Endodermal cell (in vitro differentiated cells): ENCODE measurements at regions not wholly inside any gene's neighbourhood (a gene's known extent, or its start where the extent isn't known, plus 50 kb on each side); places are given as distances from the start of the nearest gene placed in this dataset.

Experiments used
- DNase-seq: peaks from one replicate; pipeline ENCODE4 v3.0.0-alpha.2; 2017
- H3K27ac ChIP-seq: 2 replicates; pipeline ENCODE4 v1.5.1; 2013; ENCODE audit warnings: mild to moderate bottlenecking, low read depth, low read length, moderate library complexity
- H3K27me3 ChIP-seq: 2 replicates; pipeline ENCODE4 v1.6.1; 2013; ENCODE audit warnings: mild to moderate bottlenecking, low read length, moderate library complexity; ENCODE audit not compliant: insufficient read depth, control insufficient read depth, poor library complexity, severe bottlenecking
- H3K36me3 ChIP-seq: 2 replicates; pipeline ENCODE4 v1.7.0; 2013; ENCODE audit warnings: mild to moderate bottlenecking, low read length, moderate library complexity; ENCODE audit not compliant: control insufficient read depth, insufficient read depth
- H3K4me1 ChIP-seq: one replicate; pipeline ENCODE4 v1.7.0; 2013; ENCODE audit warnings: low read length; ENCODE audit not compliant: control insufficient read depth, insufficient read depth
- H3K4me3 ChIP-seq: 2 replicates; pipeline ENCODE4 v1.5.1; 2013; ENCODE audit warnings: mild to moderate bottlenecking, low read length, moderate library complexity
- H3K9ac ChIP-seq: 2 replicates; pipeline ENCODE4 v1.6.1; 2013; ENCODE audit warnings: mild to moderate bottlenecking, low read length, moderate library complexity; ENCODE audit not compliant: poor library complexity, severe bottlenecking; ENCODE audit errors: extremely low read depth
- H3K9me3 ChIP-seq: 2 replicates; pipeline ENCODE4 v1.6.1; 2013; ENCODE audit warnings: mild to moderate bottlenecking, low read length, moderate library complexity; ENCODE audit not compliant: control insufficient read depth
- H3K27ac Mint-ChIP-seq: 2 replicates; pipeline ENCODE4 v1.8.0; 2020; ENCODE audit warnings: mixed read lengths
- H3K27me3 Mint-ChIP-seq: 2 replicates; pipeline ENCODE4 v1.8.0; 2021; ENCODE audit warnings: mild to moderate bottlenecking, mixed read lengths; ENCODE audit not compliant: insufficient read depth
- H3K36me3 Mint-ChIP-seq: 2 replicates; pipeline ENCODE4 v1.8.0; 2020; ENCODE audit warnings: low read depth, mixed read lengths
- H3K4me1 Mint-ChIP-seq: 2 replicates; pipeline ENCODE4 v1.8.0; 2020; ENCODE audit warnings: mixed read lengths
- H3K4me3 Mint-ChIP-seq: 2 replicates; pipeline ENCODE4 v1.8.0; 2020; ENCODE audit warnings: mild to moderate bottlenecking, moderate library complexity, mixed read lengths
- H3K9me3 Mint-ChIP-seq: 2 replicates; pipeline ENCODE4 v1.8.0; 2020; ENCODE audit warnings: mild to moderate bottlenecking, mixed read lengths
- WGBS, 2 experiments: methylation state at CpG; one replicate each; pipeline versions ENCODE4 v1.1.5 to v1.1.7; 2013; ENCODE audit warnings: missing lambda C conversion rate in 2 of 2, mixed read lengths in 1 of 2; ENCODE audit not compliant: insufficient coverage in 1 of 2, insufficient read length in 1 of 2; 5-methylcytosine and 5-hydroxymethylcytosine counted together
- TF ChIP-seq, protein P1 (sequence below): fragments of 200-600 bp; sonication (generic); conservative IDR thresholded peaks from 2 replicates; pipeline ENCODE4 v1.5.0; 2021; ENCODE audit warnings: antibody characterized with exemption, mild to moderate bottlenecking

DNA sequence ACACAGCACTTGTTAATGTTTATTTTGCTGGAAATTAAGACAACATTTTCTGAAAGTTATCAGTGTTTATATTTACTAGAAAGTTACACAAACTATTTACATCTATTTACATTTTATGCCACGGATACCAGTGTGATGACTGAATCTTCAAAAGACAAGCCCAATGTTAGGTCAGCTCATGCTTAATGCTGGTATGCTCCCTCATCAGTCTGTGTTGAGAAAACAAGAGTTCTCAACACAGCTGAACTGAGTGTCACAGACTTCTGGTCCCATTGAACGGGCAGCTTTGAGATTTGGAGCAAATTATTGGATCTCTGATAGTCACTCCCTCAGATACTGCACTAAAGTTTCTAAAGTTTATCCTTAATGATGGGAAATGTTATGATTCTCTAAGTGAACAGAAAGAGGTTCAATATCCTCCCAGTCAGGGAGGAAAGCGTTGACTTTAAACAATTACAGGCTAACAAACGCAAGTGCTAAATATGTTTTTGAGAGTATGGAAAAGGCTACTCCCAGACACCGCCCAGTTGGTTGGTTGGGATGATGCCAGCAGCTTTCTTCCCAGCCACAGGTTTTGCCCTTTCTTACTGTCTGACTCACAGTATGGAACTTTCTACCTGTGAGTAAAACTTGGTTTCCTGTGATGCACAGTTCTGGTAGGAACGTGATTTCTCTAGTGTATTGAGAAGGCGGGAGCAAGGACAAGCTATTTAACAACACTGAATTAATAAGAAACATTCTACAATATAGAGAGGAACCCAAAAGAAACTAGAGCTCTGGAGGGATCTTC is 1293.6 kb upstream of the TENM3 start:
- H3K4me1 ChIP-seq: no peaks in the 10 kb centered on the region
- H3K27ac Mint-ChIP-seq: no peak overlapping the region
- DNase-seq: no peak
- H3K36me3 ChIP-seq: no peaks in the 10 kb centered on the region
- H3K4me3 ChIP-seq: no peak overlapping the region
- H3K4me1 Mint-ChIP-seq: no peaks in the 10 kb centered on the region
- TF ChIP-seq, protein P1, sequence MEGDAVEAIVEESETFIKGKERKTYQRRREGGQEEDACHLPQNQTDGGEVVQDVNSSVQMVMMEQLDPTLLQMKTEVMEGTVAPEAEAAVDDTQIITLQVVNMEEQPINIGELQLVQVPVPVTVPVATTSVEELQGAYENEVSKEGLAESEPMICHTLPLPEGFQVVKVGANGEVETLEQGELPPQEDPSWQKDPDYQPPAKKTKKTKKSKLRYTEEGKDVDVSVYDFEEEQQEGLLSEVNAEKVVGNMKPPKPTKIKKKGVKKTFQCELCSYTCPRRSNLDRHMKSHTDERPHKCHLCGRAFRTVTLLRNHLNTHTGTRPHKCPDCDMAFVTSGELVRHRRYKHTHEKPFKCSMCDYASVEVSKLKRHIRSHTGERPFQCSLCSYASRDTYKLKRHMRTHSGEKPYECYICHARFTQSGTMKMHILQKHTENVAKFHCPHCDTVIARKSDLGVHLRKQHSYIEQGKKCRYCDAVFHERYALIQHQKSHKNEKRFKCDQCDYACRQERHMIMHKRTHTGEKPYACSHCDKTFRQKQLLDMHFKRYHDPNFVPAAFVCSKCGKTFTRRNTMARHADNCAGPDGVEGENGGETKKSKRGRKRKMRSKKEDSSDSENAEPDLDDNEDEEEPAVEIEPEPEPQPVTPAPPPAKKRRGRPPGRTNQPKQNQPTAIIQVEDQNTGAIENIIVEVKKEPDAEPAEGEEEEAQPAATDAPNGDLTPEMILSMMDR: no peak
- 90 to 93% methylated on average over 5 to 7 of the region's 7 CpGs for WGBS, 2 experiments
- H3K27ac ChIP-seq: no peak overlapping the region
- no peaks in the 10 kb centered on the region for H3K36me3 Mint-ChIP-seq
- H3K9me3 Mint-ChIP-seq: peaks cover 7% of the 10 kb centered on the region
- no peaks in the 10 kb centered on the region for H3K27me3 ChIP-seq
- H3K9me3 ChIP-seq: no peaks in the 10 kb centered on the region
- no peaks in the 10 kb centered on the region for H3K27me3 Mint-ChIP-seq
- no peak overlapping the region for H3K9ac ChIP-seq
- H3K4me3 Mint-ChIP-seq: no peak overlapping the region

- no peak for DNase-seq
- TF ChIP-seq, protein P1: no peak
- Histone ChIP-seq H3K9ac (no peak overlapping the region), H3K4me3 (no peak overlapping the region), H3K27me3 (no peaks in the 10 kb centered on the region), H3K36me3 (no peaks in the 10 kb centered on the region), H3K9me3 (no peaks in the 10 kb centered on the region), H3K27ac (no peak overlapping the region), H3K4me1 (no peaks in the 10 kb centered on the region)
- Mint-ChIP-seq H3K4me3 (no peak overlapping the region), H3K27ac (no peak overlapping the region), H3K27me3 (no peaks in the 10 kb centered on the region), H3K9me3 (peaks cover 6% of the 10 kb centered on the region), H3K4me1 (no peaks in the 10 kb centered on the region), H3K36me3 (no peaks in the 10 kb centered on the region)
- WGBS, 2 experiments: 100% methylated on average over 1 of the region's 1 CpG; no CpG with 5 or more reads in 1 of the 2 experiments
Observed at GRCh38 chr4:180950377-180950776, 1292.8 kb upstream of the TENM3 start.

GRCh38 chr4:180951312-180951711 is 1291.9 kb upstream of the TENM3 start:
- H3K27me3 Mint-ChIP-seq: no peaks in the 10 kb centered on the region
- no peak overlapping the region for H3K27ac Mint-ChIP-seq
- Histone ChIP-seq H3K27me3 (no peaks in the 10 kb centered on the region), H3K4me3 (no peak overlapping the region), H3K27ac (no peak overlapping the region), H3K36me3 (no peaks in the 10 kb centered on the region), H3K9me3 (no peaks in the 10 kb centered on the region), H3K9ac (no peak overlapping the region), H3K4me1 (no peaks in the 10 kb centered on the region)
- TF ChIP-seq, protein P1: no peak
- H3K9me3 Mint-ChIP-seq: no peaks in the 10 kb centered on the region
- H3K36me3 Mint-ChIP-seq: no peaks in the 10 kb centered on the region
- H3K4me3 Mint-ChIP-seq: no peak overlapping the region
- DNase-seq: no peak
- WGBS, 2 experiments: 95% methylated on average over 2 of the region's 2 CpGs; no CpG with 5 or more reads in 1 of the 2 experiments
- no peaks in the 10 kb centered on the region for H3K4me1 Mint-ChIP-seq
